Breast epithelium (tissue), 4 donors: ENCODE measurements at regions not wholly inside any gene's neighbourhood (a gene's known extent, or its start where the extent isn't known, plus 50 kb on each side); places are given as distances from the start of the nearest gene placed in this dataset.

ENCODE experiments used
- DNase-seq, 2 donors: peaks; one replicate each; pipeline ENCODE4 v3.0.0-alpha.2; 2019; ENCODE audit warnings: low spot score in 2 of 2
- H3K27ac ChIP-seq, 2 donors: fragments of 200-600 bp; sonication (generic) in 1 of 2; one replicate each; pipeline ENCODE4 v1.5.1; 2016 to 2019; ENCODE audit warnings: mild to moderate bottlenecking in 1 of 2
- H3K27me3 ChIP-seq, 2 donors: fragments of 200-600 bp; sonication (generic) in 1 of 2; one replicate each; pipeline versions ENCODE4 v1.5.1 to v1.6.0; 2017 to 2019; ENCODE audit warnings: control low read depth in 1 of 2, mild to moderate bottlenecking in 1 of 2
- H3K36me3 ChIP-seq: fragments of 200-600 bp; one replicate; pipeline ENCODE4 v1.5.1; 2019
- H3K4me1 ChIP-seq, 2 donors: fragments of 200-600 bp; sonication (generic); one replicate each; pipeline ENCODE4 v1.5.1; 2016 to 2019; ENCODE audit warnings: control low read depth in 1 of 2
- H3K4me3 ChIP-seq, 3 donors: fragments of 200-600 bp; sonication (generic); 1 replicate in 2 of 3; 2 replicates in 1 of 3; pipeline ENCODE4 v1.5.1; 2016 to 2019; ENCODE audit warnings: mild to moderate bottlenecking in 3 of 3, moderate library complexity in 2 of 3
- H3K9me3 ChIP-seq, 2 donors: fragments of 200-600 bp; sonication (generic) in 1 of 2; one replicate each; pipeline ENCODE4 v1.5.1; 2016 to 2019; ENCODE audit warnings: control low read depth in 1 of 2
- CTCF ChIP-seq, 3 donors: fragments of 450-650 bp; IDR thresholded peaks; one replicate each; pipeline ENCODE4 v1.5.1; 2016 to 2017; ENCODE audit warnings: antibody characterized with exemption in 3 of 3, mild to moderate bottlenecking in 3 of 3, moderate library complexity in 3 of 3
- POLR2A ChIP-seq: fragments of 450-650 bp; IDR thresholded peaks from one replicate; pipeline ENCODE4 v1.6.1; 2016; ENCODE audit warnings: antibody characterized with exemption, mild to moderate bottlenecking, moderate library complexity
- POLR2AphosphoS5 ChIP-seq, 3 donors: sonication (generic); formaldehyde crosslinking; IDR thresholded peaks; one replicate each; pipeline ENCODE4 v1.6.1; 2017; ENCODE audit warnings: antibody characterized with exemption in 3 of 3
- intact Hi-C: fragments of 100-400 bp; cut with DNase I; formaldehyde crosslinking; loops from one replicate; pipeline ENCODE4 v1.15.1; 2023; ENCODE audit warnings: low total_unique reads

- TF ChIP-seq POLR2A (no peak), POLR2AphosphoS5 (IDR thresholded peaks at IDR 0.05) (no peak), CTCF (IDR thresholded peaks at IDR 0.05) (no peak)
- H3K27ac ChIP-seq: no peak overlapping the region
- intact Hi-C loops: no loop called here
- no peak for DNase-seq
- H3K27me3 ChIP-seq: no peaks in the 10 kb centered on the region
- no peaks in the 10 kb centered on the region for H3K36me3 ChIP-seq
- H3K9me3 ChIP-seq: no peaks in the 10 kb centered on the region
- H3K4me1 ChIP-seq: no peaks in the 10 kb centered on the region
- H3K4me3 ChIP-seq: no peak overlapping the region
These were observed 359.6 kb downstream of the RNF144B start for GRCh38 chr6:18746727-18747126.

GRCh38 chr6:18748314-18748713, 361.2 kb downstream of the RNF144B start:
- H3K27me3 ChIP-seq: no peaks in the 10 kb centered on the region
- no peaks in the 10 kb centered on the region for H3K9me3 ChIP-seq
- H3K36me3 ChIP-seq: no peaks in the 10 kb centered on the region
- intact Hi-C loops: no loop called here
- no peak overlapping the region for H3K4me3 ChIP-seq
- TF ChIP-seq POLR2A: no peak
- no peak for TF ChIP-seq POLR2AphosphoS5 (IDR thresholded peaks at IDR 0.05)
- TF ChIP-seq CTCF (IDR thresholded peaks at IDR 0.05): no peak
- H3K4me1 ChIP-seq: no peaks in the 10 kb centered on the region
- DNase-seq: no peak
- H3K27ac ChIP-seq: peak overlapping the region in 1 of 2 donors; percentile 48

GRCh38 chr6:18752278-18753068, 365.3 kb downstream of the RNF144B start:
- H3K4me3 ChIP-seq: peak overlapping the region in 2 of 3 donors; percentile 8 to 33
- no peaks in the 10 kb centered on the region for H3K4me1 ChIP-seq
- no peaks in the 10 kb centered on the region for H3K27me3 ChIP-seq
- DNase-seq: no peak
- intact Hi-C loops: loop anchor here (5.0 kb wide), 1 partner anchor 1305 kb away; no protein-coding TSS in a partner anchor
- no peak for TF ChIP-seq POLR2AphosphoS5 (IDR thresholded peaks at IDR 0.05)
- TF ChIP-seq CTCF (IDR thresholded peaks at IDR 0.05): no peak
- no peak for TF ChIP-seq POLR2A
- no peaks in the 10 kb centered on the region for H3K9me3 ChIP-seq
- H3K36me3 ChIP-seq: no peaks in the 10 kb centered on the region
- H3K27ac ChIP-seq: peak overlapping the region; percentile 26 to 53

GRCh38 chr6:18753076-18753475, 365.9 kb downstream of the RNF144B start:
- Histone ChIP-seq H3K27me3 (no peaks in the 10 kb centered on the region), H3K9me3 (no peaks in the 10 kb centered on the region), H3K4me1 (no peaks in the 10 kb centered on the region), H3K36me3 (no peaks in the 10 kb centered on the region), H3K4me3 (peak overlapping the region in 2 of 3 donors; percentile 13 to 33), H3K27ac (peak overlapping the region; percentile 26 to 30)
- intact Hi-C loops: loop anchor here (5.0 kb wide), 1 partner anchor 1304 kb away; no protein-coding TSS in a partner anchor
- DNase-seq: no peak
- TF ChIP-seq POLR2A: no peak
- TF ChIP-seq CTCF (IDR thresholded peaks at IDR 0.05): no peak
- TF ChIP-seq POLR2AphosphoS5 (IDR thresholded peaks at IDR 0.05): no peak

GRCh38 chr6:18763086-18763485, 375.9 kb downstream of the RNF144B start:
- no peaks in the 10 kb centered on the region for H3K36me3 ChIP-seq
- no peak overlapping the region for H3K27ac ChIP-seq
- H3K27me3 ChIP-seq: no peaks in the 10 kb centered on the region
- H3K4me1 ChIP-seq: no peaks in the 10 kb centered on the region
- no peaks in the 10 kb centered on the region for H3K9me3 ChIP-seq
- no peak overlapping the region for H3K4me3 ChIP-seq
- DNase-seq: no peak
- TF ChIP-seq POLR2AphosphoS5 (IDR thresholded peaks at IDR 0.05): no peak
- intact Hi-C loops: no loop called here
